NCI-H2196 (cell line): ENCODE measurements at regions not wholly inside any gene's neighbourhood (a gene's known extent, or its start where the extent isn't known, plus 50 kb on each side); places are given as distances from the start of the nearest gene placed in this dataset.

Source experiments
- DNase-seq: peaks from one replicate; lab custom pipeline; 2025; ENCODE audit not compliant: unreplicated experiment; lab: John Stamatoyannopoulos, UW

DNA sequence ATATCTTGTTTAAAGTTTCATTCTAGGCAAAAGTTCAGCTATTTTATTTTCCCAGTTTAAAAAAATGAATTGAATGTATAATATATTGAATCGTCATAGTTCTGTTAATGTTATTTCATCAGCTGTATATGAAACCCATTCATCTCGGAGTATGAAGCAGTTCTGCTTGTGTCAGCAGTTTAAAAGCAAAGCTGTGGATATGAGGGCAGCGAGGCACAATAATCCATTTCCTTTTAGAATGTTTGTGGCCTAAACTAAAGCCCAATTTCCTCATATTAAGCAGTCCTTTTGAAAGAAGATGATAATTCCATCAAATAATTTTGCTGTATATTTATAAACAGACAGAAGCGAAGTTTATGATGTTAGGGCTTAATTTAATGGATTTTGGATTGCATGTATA, 300.1 kb downstream of the SAMD5 start:
- DNase-seq = no peak

- DNase-seq = no peak
Measured at GRCh38 chr6:147811913-147812629, 303.6 kb downstream of the SAMD5 start.

DNA sequence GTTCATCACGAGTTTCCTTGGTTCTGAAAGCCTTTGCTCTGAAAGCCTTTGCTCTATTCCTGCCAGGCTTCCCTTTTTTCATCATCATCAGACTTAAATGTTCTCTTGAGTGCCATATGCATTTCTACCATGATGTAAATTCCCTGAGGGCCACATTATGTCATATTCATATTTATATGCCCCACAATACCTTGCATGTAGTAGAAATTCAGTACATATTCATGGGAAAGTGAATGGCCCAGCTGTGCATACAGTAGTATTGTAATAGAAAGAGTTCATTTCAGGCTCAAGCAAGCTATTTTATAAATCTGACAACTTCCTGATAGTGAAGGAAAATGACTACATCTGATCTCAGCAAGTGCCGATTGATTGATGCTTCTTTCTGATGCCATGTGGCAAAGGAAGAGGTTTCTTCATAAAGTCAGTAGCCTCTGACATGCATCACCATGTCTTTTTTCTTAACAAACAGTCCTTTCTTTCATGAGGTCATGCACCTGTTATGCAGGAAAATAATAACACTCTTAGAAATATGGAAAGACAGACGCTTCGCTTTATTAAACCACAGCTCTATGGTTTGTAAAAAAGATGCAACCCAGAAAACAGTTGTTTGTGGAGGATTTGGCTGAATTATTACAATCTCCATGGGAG, 308.7 kb downstream of the SAMD5 start:
- no peak for DNase-seq

DNA sequence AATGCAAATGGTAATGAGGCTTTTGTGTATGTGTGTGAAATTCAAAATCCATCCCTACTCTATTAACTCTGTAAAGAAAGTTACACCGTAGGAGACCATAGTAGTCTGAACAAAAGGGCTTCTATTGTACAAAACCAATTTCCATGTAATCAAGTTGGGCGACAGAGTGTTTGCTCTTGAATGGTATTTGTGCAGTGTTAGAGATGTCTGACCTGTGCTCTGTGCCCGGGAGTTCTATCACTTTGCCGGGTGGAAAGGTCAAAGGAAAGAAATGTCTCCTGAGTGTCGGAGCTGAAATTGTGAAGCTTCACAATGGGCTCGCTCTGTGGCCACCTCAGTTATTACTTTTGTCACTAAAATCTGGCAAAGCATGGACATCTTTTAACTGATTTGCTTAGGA, 312.0 kb downstream of the SAMD5 start:
- DNase-seq = no peak

- DNase-seq = no peak
Measured at GRCh38 chr6:147821295-147821897, 312.9 kb downstream of the SAMD5 start.

DNA sequence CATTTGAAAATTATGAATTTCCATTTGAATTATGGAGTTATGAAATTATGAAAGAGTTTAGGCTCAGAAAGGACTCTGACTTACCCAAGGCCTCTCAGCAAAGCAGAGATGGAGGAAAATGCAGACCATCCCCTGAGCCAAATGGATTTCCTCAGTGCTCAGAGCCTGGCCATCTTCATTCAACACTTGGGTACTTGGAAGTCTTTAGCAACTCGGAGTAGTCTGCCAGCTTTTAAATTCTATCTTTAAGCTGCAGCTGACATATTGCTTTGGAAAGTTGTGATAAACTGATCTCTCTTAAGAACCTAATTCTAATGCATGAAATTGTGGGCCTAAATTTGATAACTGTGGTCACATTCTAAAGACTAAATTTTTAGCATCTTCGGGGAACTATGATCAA, 315.4 kb downstream of the SAMD5 start:
- DNase-seq = no peak

GRCh38 chr6:147825848-147826247, 317.4 kb downstream of the SAMD5 start:
- no peak for DNase-seq

DNA sequence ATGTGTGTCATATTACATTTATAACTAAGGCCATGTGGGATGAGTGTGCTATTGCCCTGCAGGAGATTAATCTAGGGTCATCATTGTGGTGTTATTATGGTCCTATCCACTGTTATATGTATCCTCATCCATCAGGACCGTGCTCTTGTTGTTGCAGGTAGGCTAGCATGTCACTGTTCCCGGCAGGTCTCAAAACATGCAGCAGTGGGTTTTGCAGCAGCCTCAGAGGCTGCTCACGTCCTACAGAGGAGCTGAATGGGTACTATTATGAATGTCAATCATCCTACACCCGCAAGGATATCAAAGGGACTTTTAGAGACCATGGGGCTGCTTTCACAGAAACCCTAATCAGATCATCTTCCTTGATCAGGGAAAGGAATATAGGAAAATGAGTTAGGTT, 318.2 kb downstream of the SAMD5 start:
- no peak for DNase-seq

- no peak for DNase-seq
Measured at GRCh38 chr6:147829418-147829817, 320.9 kb downstream of the SAMD5 start.

- DNase-seq = no peak
Measured at GRCh38 chr6:147829835-147830234, 321.3 kb downstream of the SAMD5 start.

- DNase-seq = no peak
Measured at GRCh38 chr6:147831356-147831755, 322.9 kb downstream of the SAMD5 start.

GRCh38 chr6:147833607-147834006, 325.1 kb downstream of the SAMD5 start:
- DNase-seq = no peak

GRCh38 chr6:147834084-147834776, 325.7 kb downstream of the SAMD5 start:
- no peak for DNase-seq

GRCh38 chr6:147837540-147837939, 329.1 kb downstream of the SAMD5 start:
- DNase-seq = no peak

- DNase-seq = no peak
Measured at GRCh38 chr6:147839708-147840610, 331.5 kb downstream of the SAMD5 start.

GRCh38 chr6:147841547-147842148, 333.2 kb downstream of the SAMD5 start:
- no peak for DNase-seq

DNA sequence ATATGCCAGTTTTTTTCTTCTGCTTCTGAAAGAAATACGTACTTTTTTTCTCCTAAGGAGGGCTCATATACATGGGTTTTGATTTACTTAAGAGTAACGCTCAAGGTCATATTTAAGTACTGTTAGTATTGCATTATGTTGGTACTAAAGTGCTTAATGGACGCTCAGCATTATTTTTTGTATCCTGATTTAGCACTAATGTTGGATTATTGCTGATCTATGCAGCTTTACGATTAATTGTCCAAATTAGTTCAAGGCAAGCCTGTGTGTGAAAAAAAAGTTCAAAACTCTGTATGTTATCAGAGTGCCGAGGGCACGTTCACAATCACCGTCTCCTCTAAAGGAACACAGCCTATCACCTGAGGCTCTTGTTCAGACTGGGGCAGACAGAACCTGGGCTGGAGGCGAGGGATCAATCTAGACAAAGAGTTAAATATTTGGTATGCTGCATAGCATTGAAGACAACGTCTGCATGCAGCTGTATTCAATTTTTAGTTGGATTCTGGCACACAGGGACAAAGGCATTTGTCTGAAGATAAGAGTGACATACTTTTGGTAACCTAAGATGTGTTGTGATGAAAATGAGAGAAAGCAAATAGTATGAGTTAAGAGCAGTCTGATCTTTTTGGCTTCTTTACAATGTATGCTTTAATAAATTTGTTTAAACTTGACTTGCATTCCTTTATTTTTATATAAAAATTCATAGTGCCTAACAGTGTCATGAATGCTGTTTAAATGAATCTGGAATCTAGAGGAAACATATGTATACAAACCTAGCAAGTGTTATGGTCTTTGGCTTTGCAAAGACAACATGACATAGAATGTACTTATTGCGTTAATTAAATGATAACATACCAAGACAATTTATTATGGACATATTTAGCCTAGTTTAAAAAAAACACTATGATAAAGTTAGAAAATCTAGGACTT, 341.2 kb downstream of the SAMD5 start:
- DNase-seq = no peak

DNA sequence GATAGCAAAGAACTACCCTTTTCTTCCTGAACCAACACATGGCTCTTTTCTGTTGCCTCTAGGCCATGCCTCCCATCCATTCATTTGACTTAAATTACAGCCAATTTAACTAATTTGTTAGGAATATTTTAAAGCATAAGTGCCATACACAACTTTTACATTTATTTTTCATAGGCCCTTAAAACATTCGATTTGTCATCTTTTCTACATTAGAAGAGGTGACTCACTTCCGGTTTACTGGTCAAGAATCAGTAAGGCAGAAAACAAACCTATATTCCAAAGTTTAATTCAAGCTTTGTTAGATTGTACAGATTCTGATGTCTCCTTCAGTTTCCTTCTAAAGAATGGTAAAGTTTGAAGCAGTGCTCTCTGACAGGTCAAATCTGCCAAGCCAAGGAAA, 344.3 kb downstream of the SAMD5 start:
- DNase-seq = no peak

DNA sequence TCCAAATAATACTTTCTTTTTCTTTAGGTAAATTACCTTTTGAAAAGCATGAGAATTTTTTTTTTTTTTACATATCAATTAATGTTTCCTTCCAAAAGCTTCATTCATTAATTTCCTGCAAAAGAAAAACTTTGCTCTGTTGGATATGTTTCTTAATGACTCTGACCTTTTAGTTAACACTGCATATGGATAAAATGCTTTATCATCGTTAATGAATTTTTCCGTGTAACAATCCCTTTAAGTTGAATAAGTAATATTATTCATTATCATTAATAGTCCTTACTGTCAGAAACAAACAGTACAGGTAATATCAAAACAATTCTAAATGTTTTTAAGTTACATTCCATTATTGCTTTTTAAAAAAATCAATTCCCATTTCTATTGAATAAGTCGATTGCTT, 345.1 kb downstream of the SAMD5 start:
- DNase-seq = no peak
